ENCODE measurements at regions not wholly inside any gene's neighbourhood (a gene's known extent, or its start where the extent isn't known, plus 50 kb on each side); places are given as distances from the start of the nearest gene placed in this dataset.

GRCh38 chr3:152550284-152550683 is 281.6 kb downstream of the MBNL1 start:
- TF ChIP-seq CTCF (IDR thresholded peaks at IDR 0.05; ENCODE audit: poor library complexity) (no peak), EZH2 (IDR thresholded peaks at IDR 0.05; ENCODE audit: borderline replicate concordance) (no peak)

Data from hepatocyte (in vitro differentiated cells).